ENCODE measurements at regions not wholly inside any gene's neighbourhood (a gene's known extent, or its start where the extent isn't known, plus 50 kb on each side); places are given as distances from the start of the nearest gene placed in this dataset.

- TF ChIP-seq ZNF140 (tag by site-specific recombination; IDR thresholded peaks at IDR 0.05): no peak
- TF ChIP-seq, protein P1, sequence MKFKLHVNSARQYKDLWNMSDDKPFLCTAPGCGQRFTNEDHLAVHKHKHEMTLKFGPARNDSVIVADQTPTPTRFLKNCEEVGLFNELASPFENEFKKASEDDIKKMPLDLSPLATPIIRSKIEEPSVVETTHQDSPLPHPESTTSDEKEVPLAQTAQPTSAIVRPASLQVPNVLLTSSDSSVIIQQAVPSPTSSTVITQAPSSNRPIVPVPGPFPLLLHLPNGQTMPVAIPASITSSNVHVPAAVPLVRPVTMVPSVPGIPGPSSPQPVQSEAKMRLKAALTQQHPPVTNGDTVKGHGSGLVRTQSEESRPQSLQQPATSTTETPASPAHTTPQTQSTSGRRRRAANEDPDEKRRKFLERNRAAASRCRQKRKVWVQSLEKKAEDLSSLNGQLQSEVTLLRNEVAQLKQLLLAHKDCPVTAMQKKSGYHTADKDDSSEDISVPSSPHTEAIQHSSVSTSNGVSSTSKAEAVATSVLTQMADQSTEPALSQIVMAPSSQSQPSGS (tag by site-specific recombination; IDR thresholded peaks at IDR 0.05; ENCODE audit: low read depth): no peak
These were observed 116.8 kb downstream of the TFAP2B start for GRCh38 chr6:50935442-50935841.

Measured in HEK293 (cell line).